Left renal cortex interstitium (tissue), 4 donors: ENCODE measurements at regions not wholly inside any gene's neighbourhood (a gene's known extent, or its start where the extent isn't known, plus 50 kb on each side); places are given as distances from the start of the nearest gene placed in this dataset.
A peak's percentile ranks its signal among the peaks of the same experiment; 100 is the strongest.

ENCODE experiments used
- DNase-seq, 4 donors: peaks; one replicate each; pipeline ENCODE4 v3.0.0-alpha.2; 2013; ENCODE audit warnings: low read depth in 4 of 4, low spot score in 2 of 4, missing footprints in 1 of 4

DNA sequence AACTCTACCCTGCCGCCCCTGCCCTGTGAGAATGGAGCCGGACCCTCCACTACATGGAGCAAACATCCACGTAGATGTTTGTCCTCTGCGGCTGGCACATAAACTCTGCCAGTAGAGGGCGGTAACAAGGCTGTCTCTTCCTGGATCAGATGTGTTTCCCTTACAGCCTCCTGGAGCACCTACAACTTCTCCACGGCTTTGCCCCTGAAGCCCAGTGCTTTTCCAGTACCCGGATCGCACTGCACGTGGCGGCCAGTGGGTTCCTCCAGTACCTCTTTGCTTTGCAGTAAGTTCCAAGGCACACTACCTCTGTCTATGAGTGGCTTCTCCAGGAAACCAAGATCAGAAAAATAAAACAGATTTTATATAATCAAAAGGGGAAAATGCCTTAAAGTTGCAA, 651.3 kb downstream of the DCDC2C start:
- DNase-seq = no peak

- DNase-seq = peak in 2 of 4 donors; percentile 41 to 48
Observed at GRCh38 chr2:4356109-4356508, 652.7 kb downstream of the DCDC2C start.

DNA sequence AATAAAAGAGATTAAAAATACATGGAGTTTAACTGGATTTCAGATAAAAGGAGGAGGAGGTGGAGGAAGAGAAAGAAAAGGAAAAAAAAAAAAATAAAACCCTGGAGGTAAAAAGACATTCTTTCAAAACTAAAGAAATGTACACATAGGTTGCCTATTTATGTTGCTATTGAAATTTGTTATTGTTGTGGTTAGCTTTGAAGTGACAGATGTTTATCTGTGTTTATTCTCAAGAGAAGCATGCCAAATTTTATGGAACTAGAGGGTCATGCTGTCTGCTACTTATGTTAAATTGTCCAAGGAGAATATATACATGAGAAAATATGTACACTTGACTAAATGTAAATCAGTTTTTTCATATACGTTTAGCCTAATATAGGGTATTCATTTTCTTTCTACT, 653.2 kb downstream of the DCDC2C start:
- no peak for DNase-seq

DNA sequence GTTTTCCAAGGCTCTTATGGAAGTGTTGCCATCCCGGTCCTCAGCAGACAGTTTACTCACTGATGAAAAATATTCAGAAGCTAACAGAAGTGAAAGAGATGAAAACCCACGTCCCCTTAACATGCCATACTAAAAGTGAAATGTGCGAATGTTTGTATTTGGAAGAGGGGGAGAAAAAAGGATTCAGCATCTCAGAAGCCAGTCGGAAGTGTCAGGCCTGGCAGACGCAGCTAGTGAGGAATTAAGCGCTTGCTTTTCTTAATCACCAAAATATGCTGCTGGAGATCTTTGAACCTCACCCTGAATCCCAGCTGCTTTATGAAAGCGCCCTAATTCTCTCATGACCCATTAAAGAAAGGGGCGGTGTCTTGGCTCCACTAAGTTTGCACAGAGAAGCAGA, 653.7 kb downstream of the DCDC2C start:
- no peak for DNase-seq

GRCh38 chr2:4358837-4359236, 655.5 kb downstream of the DCDC2C start:
- no peak for DNase-seq

DNA sequence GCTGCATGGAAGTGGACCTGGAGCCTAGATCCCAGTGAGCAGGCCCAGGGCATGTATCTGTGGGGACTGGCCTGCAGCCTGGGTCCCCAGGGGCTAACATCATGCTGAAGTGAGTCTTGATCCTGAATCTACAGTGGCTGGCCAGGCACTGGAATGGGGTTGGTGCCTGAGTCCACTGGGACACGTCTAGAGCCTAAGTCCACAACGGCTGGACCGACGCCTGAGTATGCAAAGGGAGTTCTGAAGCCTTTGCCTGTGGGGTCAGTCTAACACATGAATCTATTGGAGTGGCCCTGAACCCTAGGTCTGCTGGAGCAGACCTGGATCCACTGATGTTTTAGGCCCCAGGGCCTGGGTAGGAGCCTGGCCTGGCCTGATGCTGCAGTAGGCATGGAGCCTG, 665.5 kb downstream of the DCDC2C start:
- no peak for DNase-seq

DNA sequence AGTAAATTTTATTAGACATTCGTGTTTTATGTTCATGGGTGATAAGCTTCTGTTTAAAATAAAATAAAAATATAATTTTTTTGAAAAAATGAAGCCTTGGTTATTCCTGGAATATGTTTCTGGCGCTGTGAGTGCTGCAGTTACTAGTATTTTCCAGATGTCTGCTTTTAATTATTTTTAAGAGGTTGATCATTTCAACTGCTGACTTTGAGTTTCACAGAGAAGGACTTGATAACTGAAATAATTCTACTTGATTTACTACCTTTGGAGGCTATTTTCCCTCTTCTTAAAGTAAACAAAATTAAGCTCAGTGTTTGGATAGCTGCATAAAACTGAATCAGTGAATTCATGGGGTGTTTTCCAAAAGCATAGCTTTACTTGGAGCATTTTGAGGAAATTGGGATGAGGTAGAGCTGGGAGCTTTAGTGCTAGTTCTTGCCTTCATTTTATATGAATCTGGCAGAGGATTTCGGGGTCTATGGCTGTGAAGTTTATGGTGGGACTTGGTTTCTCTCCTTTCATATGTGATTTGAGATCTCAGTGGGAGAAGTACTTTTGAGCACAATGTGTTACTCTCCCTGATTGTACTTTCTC, 666.5 kb downstream of the DCDC2C start:
- peak in 2 of 4 donors; percentile 31 to 47 for DNase-seq

DNA sequence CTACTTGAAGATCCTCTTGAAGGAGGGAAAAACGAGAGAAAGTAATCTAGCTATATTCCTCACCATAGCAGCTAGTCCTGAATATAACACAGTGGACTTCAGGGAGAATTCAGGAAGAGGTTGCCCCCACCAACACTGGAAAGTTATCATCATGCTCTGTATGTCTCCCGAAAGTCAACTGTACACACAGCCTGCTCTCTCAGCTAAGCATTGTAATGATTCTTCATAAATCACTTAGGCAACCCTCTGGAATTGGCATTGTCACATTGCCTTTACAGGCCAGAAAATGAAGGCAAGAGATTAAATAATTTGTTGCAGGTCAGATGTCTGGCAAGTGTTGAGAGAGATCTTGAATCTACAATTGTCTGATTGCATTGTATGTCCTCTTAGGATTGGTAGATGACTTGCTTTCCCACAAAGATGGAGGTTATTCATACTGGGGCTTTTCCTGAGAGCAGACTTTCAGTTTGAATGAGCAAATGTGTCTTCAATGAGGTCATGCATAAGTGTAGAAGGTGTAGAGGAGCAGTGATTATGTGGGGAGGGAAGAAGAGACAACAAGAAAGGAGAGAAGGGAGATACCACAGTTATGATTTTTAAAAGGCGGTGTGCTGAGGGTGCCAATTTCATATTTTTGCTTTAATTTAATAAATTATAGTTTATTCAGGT, 667.2 kb downstream of the DCDC2C start:
- no peak for DNase-seq

DNA sequence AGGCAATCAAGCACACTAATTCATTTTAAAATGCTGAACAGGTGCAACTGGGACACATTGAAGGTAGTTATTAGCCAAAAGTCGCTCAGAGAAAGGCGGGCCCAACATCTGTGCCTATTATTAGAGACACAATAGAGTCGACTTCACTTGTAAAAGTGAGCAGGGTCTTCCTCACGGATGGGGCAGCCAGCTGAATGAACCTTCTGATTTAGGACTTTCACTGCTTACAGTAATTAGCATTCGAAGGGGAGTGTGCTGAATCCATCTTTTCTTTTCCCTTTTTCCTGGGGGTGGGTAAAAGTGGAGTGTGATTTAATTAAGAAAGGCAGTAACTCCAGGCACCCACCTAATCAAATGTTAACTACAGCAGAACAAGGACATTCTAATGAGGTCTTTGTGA, 677.7 kb downstream of the DCDC2C start:
- DNase-seq = no peak

DNA sequence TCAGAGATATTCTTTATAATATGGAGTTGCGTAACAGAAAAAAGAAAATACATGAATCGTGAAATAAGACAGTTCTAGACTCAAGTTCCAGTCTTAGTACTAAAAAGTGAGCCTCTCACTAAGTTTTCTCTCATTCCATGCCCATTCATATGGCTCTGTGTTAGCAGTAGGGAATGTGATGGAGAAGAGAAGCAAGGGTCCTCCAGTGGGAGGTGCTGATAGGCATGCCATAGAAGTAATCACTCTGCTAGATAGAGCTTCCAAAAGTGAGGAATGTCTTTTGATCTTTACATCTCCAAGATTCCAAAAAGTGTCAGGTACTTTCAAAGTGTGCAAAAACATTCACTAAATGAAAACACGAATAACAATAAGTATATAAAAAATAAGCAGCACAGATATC, 678.4 kb downstream of the DCDC2C start:
- no peak for DNase-seq

GRCh38 chr2:4391013-4391412, 687.6 kb downstream of the DCDC2C start:
- no peak for DNase-seq

GRCh38 chr2:4404363-4404762, 701.0 kb downstream of the DCDC2C start:
- DNase-seq = no peak

- DNase-seq = no peak
Observed at GRCh38 chr2:4408321-4408720, 704.9 kb downstream of the DCDC2C start.

GRCh38 chr2:4412637-4413187, 709.3 kb downstream of the DCDC2C start:
- DNase-seq = no peak

DNA sequence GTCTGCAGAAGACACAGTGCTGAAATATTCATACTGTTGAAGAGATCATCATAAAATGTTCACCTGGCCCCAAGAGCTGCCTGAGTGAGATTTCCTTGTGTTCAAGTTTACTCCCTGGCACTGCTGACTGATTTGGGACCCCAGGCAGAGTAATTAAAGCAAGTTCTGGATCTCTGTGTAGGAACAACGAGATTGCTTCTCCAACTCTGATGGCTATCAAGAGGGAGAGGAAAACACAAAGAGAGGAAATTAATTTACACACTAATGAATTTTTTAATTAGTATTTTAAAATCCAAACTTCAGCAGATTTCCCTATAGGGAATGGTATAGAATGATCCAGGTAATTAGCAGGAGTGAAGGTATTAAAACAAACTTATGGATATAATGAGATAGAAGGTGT, 711.8 kb downstream of the DCDC2C start:
- DNase-seq = no peak

DNA sequence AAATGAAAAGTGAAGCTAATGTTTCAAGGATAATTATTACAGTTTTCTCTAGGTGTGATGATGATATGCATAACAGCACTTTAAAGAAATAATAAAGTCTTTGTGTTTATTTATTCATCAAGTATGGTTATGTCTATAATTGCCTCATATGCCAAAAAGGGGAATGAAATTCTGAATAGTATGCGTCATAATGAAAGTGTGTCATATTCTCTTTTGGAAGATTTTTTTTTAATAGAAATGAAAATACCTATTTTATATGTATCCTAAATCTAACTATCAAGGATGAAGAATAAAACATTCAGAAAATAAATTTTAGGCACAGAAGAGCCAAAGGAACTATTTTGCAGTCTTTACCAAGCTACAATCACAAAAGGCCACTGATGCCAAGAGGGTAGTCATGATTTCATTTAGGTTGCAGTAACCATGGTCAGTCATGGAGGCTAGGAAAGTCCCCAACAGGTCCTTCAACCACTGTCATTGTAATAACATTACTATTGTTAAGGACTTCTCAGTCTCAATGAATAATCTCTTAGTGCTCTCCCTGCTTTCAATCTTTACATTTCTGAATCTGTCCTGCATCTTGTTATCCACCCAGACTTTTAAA, 712.5 kb downstream of the DCDC2C start:
- no peak for DNase-seq

DNA sequence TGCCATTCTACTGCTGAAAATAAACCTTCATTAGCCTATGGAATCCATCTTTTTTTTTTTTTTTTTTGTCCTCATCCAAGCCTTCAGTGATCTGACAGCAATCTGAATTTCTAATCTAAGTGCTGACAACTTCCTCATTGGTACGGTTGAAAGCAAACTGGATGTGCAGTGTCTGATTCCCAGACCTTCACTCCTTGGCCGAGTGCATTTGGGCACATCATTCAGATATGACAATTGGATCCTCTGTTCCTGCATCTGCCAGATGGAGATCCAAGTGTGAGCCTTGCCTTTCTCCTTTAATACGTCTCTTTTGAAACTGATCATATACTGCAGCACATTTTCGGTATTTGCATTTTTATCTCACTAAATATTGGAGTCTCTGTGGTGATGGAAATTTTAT, 713.1 kb downstream of the DCDC2C start:
- DNase-seq = no peak

- no peak for DNase-seq
Observed at GRCh38 chr2:4417771-4418170, 714.4 kb downstream of the DCDC2C start.

DNA sequence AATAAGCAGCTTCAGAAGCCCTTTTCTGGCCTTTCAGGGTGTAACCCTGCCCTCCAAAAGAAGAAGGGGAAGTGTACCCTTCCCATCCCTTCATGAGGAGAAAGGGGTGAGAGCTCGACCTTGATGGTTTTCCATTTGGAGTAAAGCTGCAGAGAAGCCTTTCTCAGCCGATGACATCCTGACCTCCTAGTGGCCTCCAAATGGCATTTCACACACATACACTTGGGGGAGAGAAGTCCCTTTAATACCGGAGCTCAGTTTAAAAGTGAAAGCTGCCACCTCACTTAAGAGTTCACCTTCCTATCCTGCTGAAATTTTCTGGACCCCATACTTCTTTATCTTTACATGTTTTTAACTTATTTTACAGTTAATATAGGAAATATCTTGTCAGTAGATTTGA, 716.7 kb downstream of the DCDC2C start:
- no peak for DNase-seq

- no peak for DNase-seq
Observed at GRCh38 chr2:4424153-4424552, 720.8 kb downstream of the DCDC2C start.

DNA sequence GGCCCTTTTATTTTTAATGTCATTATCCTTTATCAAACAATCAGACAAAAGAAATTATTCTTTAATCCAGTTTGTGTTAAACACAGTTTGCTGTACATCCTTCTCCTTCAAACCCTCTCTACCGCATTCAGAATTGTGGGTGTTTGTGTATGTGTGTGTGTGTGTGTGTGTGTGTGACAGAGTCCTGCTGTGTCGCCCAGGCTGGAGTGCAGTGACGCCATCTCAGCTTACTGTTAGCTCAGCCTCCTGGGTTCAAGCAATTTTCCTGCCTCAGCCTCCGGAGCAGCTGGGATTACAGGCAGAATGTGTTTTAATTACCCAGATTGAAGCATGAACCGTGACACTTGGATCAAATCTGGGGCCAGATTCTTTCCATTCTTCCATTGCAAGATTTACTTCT, 723.7 kb downstream of the DCDC2C start:
- DNase-seq = no peak

DNA sequence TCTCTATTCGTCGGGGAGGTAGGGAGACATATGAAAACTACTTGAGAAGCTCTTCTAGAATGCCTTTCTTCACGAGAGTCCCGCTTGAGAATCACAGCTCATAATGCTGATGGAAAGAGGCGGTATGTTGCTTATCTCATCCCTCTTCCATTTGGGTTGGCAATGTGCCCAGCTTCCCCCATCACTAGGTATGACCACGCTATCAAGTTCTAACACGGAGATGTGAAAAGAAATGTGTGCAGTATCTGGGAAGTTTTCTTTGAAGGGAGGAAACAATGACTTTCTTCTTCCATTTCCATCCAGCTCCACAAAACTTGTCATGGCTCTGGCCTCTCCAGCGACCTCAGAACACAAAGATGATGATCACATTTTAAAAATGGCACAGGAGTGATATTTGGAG, 742.4 kb downstream of the DCDC2C start:
- no peak for DNase-seq
